Hepatocyte (in vitro differentiated cells): ENCODE measurements at regions not wholly inside any gene's neighbourhood (a gene's known extent, or its start where the extent isn't known, plus 50 kb on each side); places are given as distances from the start of the nearest gene placed in this dataset.

Experiments used
- CTCF ChIP-seq: fragments of 200-600 bp; sonication (generic); IDR thresholded peaks from 2 replicates; pipeline ENCODE4 v1.5.1; 2016; ENCODE audit warnings: antibody characterized with exemption, mild to moderate bottlenecking; ENCODE audit not compliant: poor library complexity
- EZH2 ChIP-seq: fragments of 200-600 bp; sonication (generic); IDR thresholded peaks from 2 replicates; pipeline ENCODE4 v1.6.1; 2016; ENCODE audit warnings: antibody characterized with exemption, mild to moderate bottlenecking, borderline replicate concordance
- EZH2phosphoT487 ChIP-seq: fragments of 200-600 bp; sonication (generic); IDR thresholded peaks from one replicate; pipeline ENCODE4 v1.6.1; 2018; ENCODE audit warnings: antibody characterized with exemption, mild to moderate bottlenecking, low read depth, moderate library complexity; ENCODE audit not compliant: unreplicated experiment, severe bottlenecking

- TF ChIP-seq EZH2, result no peak
- TF ChIP-seq CTCF, result no peak
- no peak for TF ChIP-seq EZH2phosphoT487
Measured at GRCh38 chr9:118336943-118337330, 632.7 kb downstream of the TLR4 start.
